SK-N-MC (cell line): ENCODE measurements at regions not wholly inside any gene's neighbourhood (a gene's known extent, or its start where the extent isn't known, plus 50 kb on each side); places are given as distances from the start of the nearest gene placed in this dataset.

Experiments used
- EZH2 ChIP-seq: fragments of 200-600 bp; sonication (generic); IDR thresholded peaks from one replicate; pipeline ENCODE4 v1.6.1; 2017; ENCODE audit warnings: antibody characterized with exemption
- FOXP2 ChIP-seq: optimal IDR thresholded peaks from 2 replicates; pipeline ENCODE3; 2011; ENCODE audit warnings: mild to moderate bottlenecking, moderate library complexity; ENCODE audit not compliant: insufficient read depth; ENCODE audit errors: extremely low read length, control extremely low read depth

DNA sequence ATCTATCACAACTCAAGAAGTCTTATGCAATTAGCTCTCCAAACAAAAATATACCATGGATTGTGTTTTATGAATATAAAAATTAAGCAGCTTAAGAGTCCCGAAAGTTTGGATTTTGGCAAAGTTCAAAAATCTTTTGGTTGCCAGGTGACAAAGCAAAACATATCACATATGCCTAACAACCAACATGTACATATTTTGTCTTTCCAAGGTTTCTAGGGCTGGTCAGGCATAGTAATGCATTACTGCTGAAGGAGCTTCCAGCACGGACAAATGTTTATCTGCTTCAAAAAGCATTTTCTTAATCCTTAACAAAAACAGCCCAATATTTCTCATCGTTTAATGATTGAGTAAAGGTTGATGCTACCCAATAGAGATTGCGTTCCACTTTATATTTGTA lies 1327.1 kb upstream of the ZEB2 start:
- TF ChIP-seq EZH2 = no peak
- TF ChIP-seq FOXP2 = no peak
